Smooth muscle cell (in vitro differentiated cells): ENCODE measurements at regions not wholly inside any gene's neighbourhood (a gene's known extent, or its start where the extent isn't known, plus 50 kb on each side); places are given as distances from the start of the nearest gene placed in this dataset.

Experiments
- DNase-seq: peaks from one replicate; lab custom pipeline; 2025; ENCODE audit not compliant: unreplicated experiment; lab: John Stamatoyannopoulos, UW
- H2AFZ ChIP-seq: fragments of 200-600 bp; sonication (generic); 2 replicates; pipeline ENCODE4 v1.6.0; 2016; ENCODE audit warnings: antibody characterized with exemption, low read depth, mild to moderate bottlenecking
- H3F3A ChIP-seq: fragments of 200-600 bp; sonication (generic); 2 replicates; pipeline ENCODE4 v1.6.0; 2017; ENCODE audit warnings: antibody characterized with exemption, low read depth
- H3K27ac ChIP-seq: fragments of 200-600 bp; sonication (generic); 2 replicates; pipeline ENCODE4 v1.5.1; 2016; ENCODE audit warnings: low read depth, mild to moderate bottlenecking
- H3K27me3 ChIP-seq: fragments of 200-600 bp; sonication (generic); 2 replicates; pipeline ENCODE4 v1.6.1; 2016; ENCODE audit warnings: low read depth, mild to moderate bottlenecking
- H3K36me3 ChIP-seq: fragments of 200-600 bp; sonication (generic); 2 replicates; pipeline ENCODE4 v1.5.1; 2016; ENCODE audit warnings: low read depth
- H3K4me1 ChIP-seq: fragments of 200-600 bp; sonication (generic); 2 replicates; pipeline ENCODE4 v1.5.1; 2016; ENCODE audit warnings: low read depth
- H3K4me2 ChIP-seq: fragments of 200-600 bp; sonication (generic); 2 replicates; pipeline ENCODE4 v1.6.0; 2016; ENCODE audit warnings: mild to moderate bottlenecking
- H3K4me3 ChIP-seq: fragments of 200-600 bp; sonication (generic); 2 replicates; pipeline ENCODE4 v1.5.1; 2016; ENCODE audit warnings: mild to moderate bottlenecking
- H3K79me2 ChIP-seq: fragments of 200-600 bp; sonication (generic); 2 replicates; pipeline ENCODE4 v1.6.0; 2016; ENCODE audit warnings: low read depth, mild to moderate bottlenecking
- H3K9ac ChIP-seq: fragments of 200-600 bp; sonication (generic); 2 replicates; pipeline ENCODE4 v1.6.0; 2016; ENCODE audit warnings: low read depth
- H3K9me3 ChIP-seq: fragments of 200-600 bp; sonication (generic); replicated peaks from 2 replicates; pipeline ENCODE4 v1.5.1; 2016; ENCODE audit warnings: low read depth
- H4K20me1 ChIP-seq: fragments of 200-600 bp; sonication (generic); 2 replicates; pipeline ENCODE4 v1.6.0; 2016; ENCODE audit warnings: low read depth
- CTCF ChIP-seq: fragments of 200-600 bp; sonication (generic); IDR thresholded peaks from 2 replicates; pipeline ENCODE4 v1.5.1; 2017; ENCODE audit warnings: borderline replicate concordance, mild to moderate bottlenecking, antibody characterized with exemption; ENCODE audit not compliant: insufficient read depth, poor library complexity, severe bottlenecking
- WGBS: methylation state at CpG from one replicate; pipeline ENCODE4 v1.1.7; 2016; ENCODE audit warnings: low lambda C conversion rate; 5-methylcytosine and 5-hydroxymethylcytosine counted together

GRCh38 chr6:120348926-120349325, 985.4 kb downstream of the TBC1D32 start:
- Histone ChIP-seq H3K4me3 (no peak overlapping the region), H4K20me1 (no peaks in the 10 kb centered on the region), H3K9me3 (no peaks in the 10 kb centered on the region), H3K9ac (no peak overlapping the region), H3K36me3 (no peaks in the 10 kb centered on the region), H3K4me2 (no peak overlapping the region), H2AFZ (no peak overlapping the region), H3K27me3 (no peaks in the 10 kb centered on the region), H3F3A (no peaks in the 10 kb centered on the region), H3K79me2 (no peaks in the 10 kb centered on the region), H3K27ac (no peak overlapping the region), H3K4me1 (no peaks in the 10 kb centered on the region)
- 91% methylated on average over 2 of the region's 2 CpGs for whole genome bisulfite sequencing
- TF ChIP-seq CTCF = no peak
- DNase-seq = no peak

DNA sequence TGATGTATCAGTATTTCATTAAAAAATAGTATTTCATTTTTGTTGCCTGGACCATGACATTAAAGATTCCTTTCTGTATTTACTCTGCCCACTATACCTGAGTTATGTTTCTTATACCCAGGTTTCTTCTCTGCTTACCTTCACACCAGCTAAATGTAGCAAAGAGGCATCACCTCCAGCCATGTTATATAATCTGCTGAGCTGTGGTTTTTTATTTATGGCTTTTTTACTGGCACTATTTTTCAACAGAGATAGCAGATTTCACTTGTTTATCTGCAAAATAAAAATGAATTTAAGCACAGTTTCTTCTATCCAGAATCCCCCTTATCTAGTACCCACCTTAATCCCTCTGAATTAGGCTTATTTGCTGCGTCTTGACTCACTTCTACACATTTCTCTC, 979.0 kb upstream of the MAN1A1 start:
- H3K27ac ChIP-seq = no peak overlapping the region
- H4K20me1 ChIP-seq = no peaks in the 10 kb centered on the region
- H3K9me3 ChIP-seq = no peaks in the 10 kb centered on the region
- H3K79me2 ChIP-seq = no peaks in the 10 kb centered on the region
- TF ChIP-seq CTCF = no peak
- H3K27me3 ChIP-seq = no peaks in the 10 kb centered on the region
- H3K4me3 ChIP-seq = no peak overlapping the region
- no peaks in the 10 kb centered on the region for H3K36me3 ChIP-seq
- no peak overlapping the region for H3K4me2 ChIP-seq
- 66% methylated on average over 1 of the region's 1 CpG for WGBS
- no peaks in the 10 kb centered on the region for H3F3A ChIP-seq
- H3K9ac ChIP-seq = no peak overlapping the region
- DNase-seq = no peak
- no peak overlapping the region for H2AFZ ChIP-seq
- no peaks in the 10 kb centered on the region for H3K4me1 ChIP-seq

- no peaks in the 10 kb centered on the region for H3K4me1 ChIP-seq
Measured at GRCh38 chr6:120320481-120321162, 971.1 kb upstream of the MAN1A1 start.

More at GRCh38 chr6:120320481-120321162, 971.1 kb upstream of the MAN1A1 start:
- Histone ChIP-seq H3K9ac (no peak overlapping the region), H3K27me3 (no peaks in the 10 kb centered on the region), H3F3A (no peaks in the 10 kb centered on the region), H3K36me3 (no peaks in the 10 kb centered on the region), H3K27ac (no peak overlapping the region), H3K79me2 (no peaks in the 10 kb centered on the region), H3K4me2 (peak overlapping the region; percentile 55), H3K4me3 (no peak overlapping the region), H2AFZ (peak overlapping the region; percentile 82), H4K20me1 (no peaks in the 10 kb centered on the region), H3K9me3 (peaks cover 3% of the 10 kb centered on the region)
- 54% methylated on average over 2 of the region's 2 CpGs for WGBS
- no peak for DNase-seq
- no peak for TF ChIP-seq CTCF
